Common myeloid progenitor, CD34-positive (primary cell): ENCODE measurements at regions not wholly inside any gene's neighbourhood (a gene's known extent, or its start where the extent isn't known, plus 50 kb on each side); places are given as distances from the start of the nearest gene placed in this dataset.
"Not testable (repeated sequence)": the region's sequence is repeated elsewhere in the genome, so short reads cannot be mapped to it uniquely, and the experiment has no call there.

Experiments used
- CTCF ChIA-PET: fragments of 350-600 bp; sonication (Branson Sonifier 250); formaldehyde crosslinking; loops from one replicate; lab custom pipeline; 2021; ENCODE audit warnings: antibody characterized with exemption; lab: Charles Lee
- POLR2A ChIA-PET: fragments of 350-600 bp; sonication (Branson Sonifier 250); formaldehyde crosslinking; loops from one replicate; lab custom pipeline; 2021; ENCODE audit warnings: antibody characterized with exemption; lab: Charles Lee
- DNase-seq, 3 donors: peaks; one replicate each; pipeline versions ENCODE4 v3.0.0 to v3.0.0-alpha.2; 2013
- H3K27ac ChIP-seq, 2 experiments: 1 replicate in 1 of 2; 2 replicates in 1 of 2; pipeline ENCODE4 v1.7.0; 2013; ENCODE audit warnings: inconsistent platforms in 2 of 2, low read length in 2 of 2, mild to moderate bottlenecking in 2 of 2, low read depth in 1 of 2, moderate library complexity in 1 of 2; ENCODE audit not compliant: severe bottlenecking in 2 of 2, insufficient read depth in 1 of 2, poor library complexity in 1 of 2
- H3K27me3 ChIP-seq, 5 experiments: replicated peaks in 2 of 5; 1 replicate in 3 of 5; 2 replicates in 2 of 5; pipeline versions ENCODE4 v1.6.1 to v1.7.0; 2013; ENCODE audit warnings: low read length in 4 of 5, mild to moderate bottlenecking in 2 of 5, moderate library complexity in 2 of 5, inconsistent platforms in 1 of 5; ENCODE audit not compliant: insufficient read depth in 5 of 5, control insufficient read depth in 4 of 5
- H3K36me3 ChIP-seq, 4 experiments: 1 replicate in 2 of 4; 2 replicates in 2 of 4; pipeline versions ENCODE4 v1.6.1 to v1.7.0; 2013; ENCODE audit warnings: low read length in 3 of 4, control low read depth in 1 of 4, mild to moderate bottlenecking in 1 of 4; ENCODE audit not compliant: control insufficient read depth in 4 of 4, insufficient read depth in 4 of 4
- H3K4me1 ChIP-seq, 4 experiments: 1 replicate in 3 of 4; 2 replicates in 1 of 4; pipeline versions ENCODE4 v1.6.1 to v1.7.1; 2013; ENCODE audit warnings: low read length in 3 of 4, mild to moderate bottlenecking in 3 of 4, control low read depth in 1 of 4, inconsistent platforms in 1 of 4, moderate library complexity in 1 of 4; ENCODE audit not compliant: control insufficient read depth in 4 of 4, insufficient read depth in 4 of 4; ENCODE audit errors: control extremely low read depth in 1 of 4
- H3K4me3 ChIP-seq, 7 experiments: 1 replicate in 4 of 7; 2 replicates in 3 of 7; pipeline versions ENCODE4 v1.5.1 to v1.7.0; 2013; ENCODE audit warnings: mild to moderate bottlenecking in 7 of 7, low read length in 6 of 7, moderate library complexity in 6 of 7, inconsistent platforms in 2 of 7, low read depth in 2 of 7, control low read depth in 1 of 7; ENCODE audit not compliant: insufficient read depth in 4 of 7, control insufficient read depth in 1 of 7; ENCODE audit errors: extremely low read depth in 1 of 7
- H3K9me3 ChIP-seq, 5 experiments: 1 replicate in 4 of 5; 2 replicates in 1 of 5; pipeline versions ENCODE4 v1.6.1 to v1.7.1; 2013; ENCODE audit warnings: low read length in 4 of 5, mild to moderate bottlenecking in 2 of 5, inconsistent platforms in 1 of 5, low read depth in 1 of 5, moderate library complexity in 1 of 5; ENCODE audit not compliant: control insufficient read depth in 4 of 5, insufficient read depth in 2 of 5; ENCODE audit errors: control extremely low read depth in 1 of 5
- WGBS: methylation state at CpG from one replicate; pipeline ENCODE4 v1.1.5; 2013; ENCODE audit not compliant: insufficient coverage; 5-methylcytosine and 5-hydroxymethylcytosine counted together

GRCh38 chr3:16004812-16005211 lies 169.7 kb upstream of the GALNT15 start:
- CTCF ChIA-PET, result no interaction called here
- H3K4me1 ChIP-seq, result no peaks in the 10 kb centered on the region
- no peaks in the 10 kb centered on the region for H3K27me3 ChIP-seq
- H3K9me3 ChIP-seq, result peaks cover 0 to 13% (median 5%) of the 10 kb centered on the region in 5 experiments
- WGBS, result 100% methylated on average over 1 of the region's 3 CpGs
- DNase-seq, result no peak
- POLR2A ChIA-PET, result no interaction called here
- no peak overlapping the region for H3K4me3 ChIP-seq
- H3K36me3 ChIP-seq, result no peaks in the 10 kb centered on the region
- no peak overlapping the region for H3K27ac ChIP-seq

GRCh38 chr3:16011376-16011775 lies 163.1 kb upstream of the GALNT15 start:
- DNase-seq, result no peak
- Histone ChIP-seq H3K27me3 (no peaks in the 10 kb centered on the region), H3K9me3 (peaks cover 0 to 11% (median 5%) of the 10 kb centered on the region in 5 experiments), H3K4me3 (no peak overlapping the region), H3K4me1 (no peaks in the 10 kb centered on the region), H3K27ac (no peak overlapping the region), H3K36me3 (no peaks in the 10 kb centered on the region)
- ChIA-PET POLR2A (no interaction called here), CTCF (no interaction called here)
- WGBS, result 100% methylated on average over 2 of the region's 4 CpGs

GRCh38 chr3:16012086-16012485 lies 162.4 kb upstream of the GALNT15 start:
- no peak overlapping the region for H3K4me3 ChIP-seq
- CTCF ChIA-PET, result no interaction called here
- DNase-seq, result no peak
- H3K27ac ChIP-seq, result no peak overlapping the region
- no peaks in the 10 kb centered on the region for H3K4me1 ChIP-seq
- no peaks in the 10 kb centered on the region for H3K27me3 ChIP-seq
- H3K9me3 ChIP-seq, result peaks cover 0 to 11% (median 5%) of the 10 kb centered on the region in 5 experiments
- H3K36me3 ChIP-seq, result no peaks in the 10 kb centered on the region
- POLR2A ChIA-PET, result no interaction called here

GRCh38 chr3:16013568-16013967 lies 160.9 kb upstream of the GALNT15 start:
- ChIA-PET POLR2A (no interaction called here), CTCF (no interaction called here)
- Histone ChIP-seq H3K27ac (no peak overlapping the region), H3K9me3 (no peaks in the 10 kb centered on the region), H3K36me3 (no peaks in the 10 kb centered on the region), H3K27me3 (no peaks in the 10 kb centered on the region), H3K4me3 (no peak overlapping the region), H3K4me1 (no peaks in the 10 kb centered on the region)
- DNase-seq, result no peak
- WGBS, result no CpG with 5 or more reads among the region's 2 CpGs

GRCh38 chr3:16021801-16022200 lies 152.7 kb upstream of the GALNT15 start:
- H3K27me3 ChIP-seq, CTCF ChIA-PET, H3K9me3 ChIP-seq, DNase-seq, H3K27ac ChIP-seq, H3K4me1 ChIP-seq, POLR2A ChIA-PET, H3K4me3 ChIP-seq, H3K36me3 ChIP-seq: not testable (repeated sequence)
- 100% methylated on average over 3 of the region's 4 CpGs for WGBS

GRCh38 chr3:16023881-16024280 lies 150.6 kb upstream of the GALNT15 start:
- H3K36me3 ChIP-seq, H3K27ac ChIP-seq, H3K4me1 ChIP-seq, H3K27me3 ChIP-seq, POLR2A ChIA-PET, DNase-seq, H3K4me3 ChIP-seq, CTCF ChIA-PET, H3K9me3 ChIP-seq: not testable (repeated sequence)
- WGBS, result 100% methylated on average over 4 of the region's 4 CpGs

GRCh38 chr3:16024548-16024947 lies 149.9 kb upstream of the GALNT15 start:
- no peaks in the 10 kb centered on the region for H3K9me3 ChIP-seq
- no peak for DNase-seq
- no peak overlapping the region for H3K27ac ChIP-seq
- no peaks in the 10 kb centered on the region for H3K36me3 ChIP-seq
- POLR2A ChIA-PET, result no interaction called here
- no peaks in the 10 kb centered on the region for H3K27me3 ChIP-seq
- CTCF ChIA-PET, result no interaction called here
- no peaks in the 10 kb centered on the region for H3K4me1 ChIP-seq
- 92% methylated on average over 1 of the region's 1 CpG for WGBS
- no peak overlapping the region for H3K4me3 ChIP-seq
